OCI-M1 (cell line): ENCODE measurements at regions not wholly inside any gene's neighbourhood (a gene's known extent, or its start where the extent isn't known, plus 50 kb on each side); places are given as distances from the start of the nearest gene placed in this dataset.

ENCODE experiments used
- DNase-seq: peaks from one replicate; lab custom pipeline; 2025; lab: John Stamatoyannopoulos, UW

DNA sequence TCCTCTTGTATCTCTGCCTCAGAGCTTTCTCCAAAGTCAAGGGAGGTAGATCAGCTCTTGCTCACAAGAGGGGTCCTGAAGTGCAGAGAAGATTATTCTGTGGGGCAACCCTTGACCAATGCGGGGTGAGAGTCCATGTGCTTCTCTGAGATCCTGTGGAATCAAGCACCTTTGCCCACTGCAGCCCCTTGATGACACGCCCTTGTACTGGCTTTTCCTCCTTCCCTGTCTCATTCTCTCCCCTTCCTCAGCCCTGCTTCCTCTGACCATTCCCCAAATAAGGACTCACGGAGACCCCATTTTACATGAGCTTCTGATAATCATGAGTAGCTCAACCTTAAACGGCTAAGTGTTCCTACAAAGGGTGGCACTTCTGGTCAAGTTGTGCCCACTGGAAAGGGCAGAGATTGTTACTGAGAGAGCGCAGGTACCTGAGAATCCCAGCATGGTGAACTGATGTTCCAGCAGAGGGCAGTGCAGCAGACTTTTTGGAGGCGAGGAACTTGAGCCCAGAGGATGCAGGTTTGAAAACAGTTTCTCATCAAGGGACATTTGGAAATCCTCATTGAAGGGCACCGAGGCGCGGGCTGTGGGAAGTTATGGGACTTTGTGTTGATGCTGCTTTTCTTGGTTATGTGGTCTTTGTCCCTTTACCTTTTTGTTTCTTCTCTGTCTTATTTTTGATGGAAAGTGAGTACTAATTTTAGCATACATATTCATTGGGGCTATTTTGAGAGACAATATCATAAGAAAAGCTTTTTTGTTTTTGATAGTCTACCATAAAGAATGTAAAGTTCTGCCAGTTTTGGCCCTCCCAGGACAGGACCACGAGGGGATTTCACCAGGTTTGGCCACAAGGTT is 201.3 kb downstream of the RBM46 start:
- DNase-seq: peak; percentile 83

DNA sequence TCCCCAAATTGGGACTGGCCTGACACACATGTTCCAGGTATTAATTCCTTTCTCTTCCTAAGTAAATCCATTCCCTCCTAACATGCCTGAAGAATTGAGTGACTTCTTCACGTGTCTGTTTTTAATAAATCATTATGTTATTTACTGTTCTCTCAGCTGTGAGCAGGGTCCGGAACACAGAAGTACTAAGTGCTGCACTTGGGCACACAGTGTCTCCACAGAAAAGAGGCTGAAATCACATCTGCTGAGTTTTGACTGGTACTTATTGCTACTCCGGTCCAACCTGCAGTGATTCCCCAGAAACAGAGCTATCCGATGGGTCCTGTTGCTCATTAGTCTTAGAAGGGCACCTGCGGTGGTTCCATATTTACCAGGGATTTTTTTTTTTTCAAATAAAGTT is 202.6 kb downstream of the RBM46 start:
- DNase-seq: no peak

DNA sequence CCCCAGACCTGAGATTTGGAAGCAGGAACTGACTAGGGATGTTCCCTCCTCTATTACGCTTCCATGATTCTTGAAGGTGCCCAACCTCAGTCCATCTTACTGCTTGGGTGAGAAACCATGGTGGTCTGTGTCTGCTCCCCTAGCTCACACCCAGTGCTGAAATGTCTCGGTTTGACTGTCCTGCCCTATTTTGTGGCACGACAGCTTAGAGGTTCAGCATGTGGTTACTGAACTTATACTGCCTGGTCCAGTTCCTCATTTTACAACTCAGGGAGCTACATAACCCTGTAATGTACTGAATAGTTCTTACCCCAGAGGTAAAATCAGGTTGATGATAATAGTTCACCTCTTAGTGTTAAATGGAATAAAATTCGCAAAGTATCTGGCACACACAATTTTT is 203.1 kb downstream of the RBM46 start:
- DNase-seq: peak; percentile 59

DNA sequence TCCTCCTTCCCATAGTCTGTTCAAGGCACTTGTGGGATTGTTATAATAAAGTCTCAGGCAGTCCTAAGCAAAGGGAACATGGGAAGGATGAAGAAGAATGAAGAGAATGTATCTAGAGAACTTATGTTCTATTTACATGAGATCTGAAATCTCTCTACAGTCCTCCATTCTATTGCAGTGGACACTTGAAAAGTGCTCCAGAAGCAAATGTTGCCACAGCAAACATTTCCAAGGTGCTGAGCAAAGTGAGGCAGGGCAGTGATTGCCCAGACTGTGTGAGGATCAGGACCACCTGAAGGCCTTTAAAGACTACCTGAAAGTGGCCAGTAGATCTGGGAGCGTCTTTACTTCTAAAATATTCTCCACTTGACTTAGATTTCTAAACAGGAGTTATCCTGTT is 203.5 kb downstream of the RBM46 start:
- no peak for DNase-seq

DNA sequence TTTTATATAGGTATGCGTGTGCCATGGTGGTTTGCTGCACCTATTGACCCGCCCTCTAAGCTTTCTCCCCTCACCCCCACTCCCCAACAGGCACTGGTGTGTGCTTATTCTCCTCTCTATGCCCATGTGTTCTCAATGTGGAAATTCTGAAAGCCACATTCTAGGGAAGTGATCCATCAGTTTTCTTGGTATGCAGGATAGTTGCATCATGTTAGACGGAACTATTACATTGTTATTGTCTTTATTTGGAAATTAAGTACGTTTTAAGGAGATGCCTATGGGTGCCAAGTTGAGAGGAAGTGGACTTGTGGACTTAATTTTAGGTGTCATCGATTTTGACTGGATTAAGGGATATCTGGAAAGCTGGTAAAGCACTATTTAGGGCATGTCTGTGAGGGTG is 204.6 kb downstream of the RBM46 start:
- no peak for DNase-seq

DNA sequence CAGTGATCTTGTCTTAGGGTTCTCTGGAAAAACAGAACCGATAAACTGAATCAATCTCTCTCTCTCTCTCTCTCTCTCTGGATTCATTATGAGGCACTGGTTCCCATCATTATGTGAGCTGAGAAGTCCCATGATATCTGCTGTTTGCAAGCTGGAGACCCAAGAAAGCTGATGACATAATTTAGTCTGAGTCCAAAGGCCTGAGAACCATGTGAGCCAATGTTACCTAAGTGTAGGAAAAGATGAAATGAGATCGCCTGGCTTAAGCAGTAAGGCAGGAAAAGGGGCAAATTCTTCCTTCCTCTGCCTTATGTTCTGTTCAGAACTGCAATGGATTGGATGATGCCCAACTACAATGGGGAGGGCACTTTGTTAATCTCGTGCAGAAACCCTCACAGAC is 207.4 kb downstream of the RBM46 start:
- DNase-seq: no peak

DNA sequence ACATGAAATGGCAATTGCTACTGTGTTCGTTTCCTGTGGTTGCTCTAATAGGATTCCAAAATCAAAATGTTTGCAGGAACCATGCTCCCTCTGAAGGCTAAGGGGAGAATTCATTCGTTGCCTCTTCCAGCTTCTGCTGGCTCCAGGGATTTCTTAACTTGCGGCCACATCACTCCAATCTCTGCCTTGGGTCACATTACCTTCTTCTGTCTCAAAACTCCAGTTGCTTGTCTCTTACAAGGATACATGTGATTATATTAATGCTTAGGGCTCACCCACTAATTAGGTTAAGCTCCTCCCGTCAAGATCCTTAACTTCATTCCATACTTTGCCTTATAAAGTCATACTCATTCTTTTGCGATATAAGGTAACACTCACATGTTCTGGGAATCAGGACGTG is 208.4 kb downstream of the RBM46 start:
- DNase-seq: no peak

DNA sequence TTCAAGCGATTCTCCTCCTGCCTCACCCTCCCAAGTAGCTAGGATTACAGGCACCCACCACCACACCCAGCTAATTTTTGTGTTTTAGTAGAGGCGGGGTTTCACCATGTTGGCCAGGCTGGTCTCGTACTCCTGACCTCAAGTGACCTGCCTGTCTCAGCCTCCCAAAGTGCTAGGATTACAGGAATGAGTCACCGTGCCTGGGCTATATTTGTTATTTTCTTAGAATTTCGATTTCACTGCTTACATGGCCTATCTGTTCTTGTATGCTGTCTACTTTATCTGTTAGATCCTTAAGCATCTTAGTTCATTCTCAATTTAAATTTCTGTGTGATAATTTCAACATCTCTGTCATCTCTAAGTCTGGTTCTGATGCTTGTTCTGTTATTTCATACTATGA is 210.6 kb upstream of the NPY2R start:
- peak; percentile 87 for DNase-seq

DNA sequence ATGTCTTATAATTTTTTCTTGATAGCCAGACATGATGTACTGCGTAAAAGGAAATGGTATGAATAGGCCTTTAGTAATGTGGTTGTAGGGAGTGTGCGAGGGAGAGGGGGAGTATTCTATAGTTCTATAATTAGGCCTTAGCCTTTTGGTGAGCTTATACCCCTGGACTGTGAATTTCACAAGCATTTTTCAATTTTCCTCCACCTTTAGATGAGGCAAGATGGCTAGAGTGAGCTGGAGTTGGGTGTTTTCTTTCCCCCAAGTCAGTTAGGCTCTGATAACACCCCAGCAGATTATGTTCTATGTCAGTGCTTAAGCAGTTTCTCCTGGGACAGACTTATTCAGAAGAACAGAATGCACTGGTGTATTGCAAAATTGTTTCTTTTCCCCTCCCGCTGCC is 210.2 kb upstream of the NPY2R start:
- DNase-seq: peak; percentile 87

DNA sequence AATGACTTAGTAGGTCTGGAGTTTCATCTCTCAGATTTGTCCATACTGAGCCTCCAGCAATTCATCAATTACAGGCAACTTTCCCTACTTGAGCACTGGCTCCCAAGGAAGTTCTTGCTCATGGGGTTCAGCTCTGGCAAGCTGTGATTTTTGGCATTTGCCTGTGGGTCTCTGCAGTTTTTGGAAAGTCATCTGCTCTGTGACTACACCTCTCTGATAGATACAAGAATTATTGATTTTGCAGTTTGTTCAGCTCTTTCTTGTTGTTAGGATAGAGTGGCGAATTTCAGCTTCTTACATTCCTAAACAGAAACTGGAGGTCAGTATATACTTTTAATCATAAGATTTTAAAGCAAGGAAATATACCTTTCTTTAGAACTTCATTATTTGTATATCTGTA is 209.7 kb upstream of the NPY2R start:
- no peak for DNase-seq

DNA sequence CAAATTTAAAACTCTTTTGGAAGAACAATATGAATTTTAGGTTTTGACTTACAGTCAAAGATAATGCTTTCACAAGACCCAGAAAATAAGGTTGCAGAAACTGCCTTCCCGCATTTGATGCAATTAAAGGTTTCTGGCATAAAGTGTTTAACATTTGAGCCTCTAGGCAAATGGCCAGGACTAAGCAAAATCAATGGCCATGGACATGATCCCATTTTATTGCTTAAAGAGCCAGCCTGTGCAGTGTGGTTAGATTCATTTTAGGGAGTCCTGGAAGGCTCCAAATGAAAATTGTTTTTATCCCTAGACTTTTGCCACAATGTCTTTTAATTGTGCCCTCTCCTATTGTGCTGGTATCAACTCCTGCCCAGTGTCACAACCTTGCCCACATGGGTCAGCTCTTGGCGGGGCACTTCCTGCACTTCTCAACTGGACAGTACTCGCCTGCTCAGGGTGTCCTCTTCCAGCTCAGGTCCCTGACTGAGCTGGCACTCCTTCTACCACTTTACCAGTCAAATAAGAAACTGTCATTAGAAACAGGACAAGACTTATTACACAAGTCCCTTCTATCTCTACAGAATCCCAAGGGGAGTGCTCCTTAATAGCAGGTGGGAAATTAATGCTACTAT is 208.4 kb upstream of the NPY2R start:
- no peak for DNase-seq

DNA sequence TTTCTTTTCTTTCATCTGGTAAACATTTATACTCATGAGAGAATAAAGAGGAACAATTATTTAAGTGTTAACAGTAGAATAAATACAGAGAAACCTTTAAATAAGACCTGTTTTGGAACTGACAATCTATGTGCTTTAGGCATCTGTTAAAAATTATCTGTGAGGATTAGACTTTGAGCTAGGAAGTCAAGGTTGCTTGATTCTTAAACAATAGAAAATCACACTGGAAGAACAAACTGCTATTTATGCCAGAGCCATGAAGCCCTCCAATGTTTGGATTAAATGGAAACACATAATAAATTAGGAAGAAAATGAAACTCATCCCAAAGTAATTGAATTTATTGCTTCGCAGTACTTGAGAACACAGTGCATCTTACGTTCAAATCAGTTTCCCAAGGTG is 207.2 kb upstream of the NPY2R start:
- no peak for DNase-seq

DNA sequence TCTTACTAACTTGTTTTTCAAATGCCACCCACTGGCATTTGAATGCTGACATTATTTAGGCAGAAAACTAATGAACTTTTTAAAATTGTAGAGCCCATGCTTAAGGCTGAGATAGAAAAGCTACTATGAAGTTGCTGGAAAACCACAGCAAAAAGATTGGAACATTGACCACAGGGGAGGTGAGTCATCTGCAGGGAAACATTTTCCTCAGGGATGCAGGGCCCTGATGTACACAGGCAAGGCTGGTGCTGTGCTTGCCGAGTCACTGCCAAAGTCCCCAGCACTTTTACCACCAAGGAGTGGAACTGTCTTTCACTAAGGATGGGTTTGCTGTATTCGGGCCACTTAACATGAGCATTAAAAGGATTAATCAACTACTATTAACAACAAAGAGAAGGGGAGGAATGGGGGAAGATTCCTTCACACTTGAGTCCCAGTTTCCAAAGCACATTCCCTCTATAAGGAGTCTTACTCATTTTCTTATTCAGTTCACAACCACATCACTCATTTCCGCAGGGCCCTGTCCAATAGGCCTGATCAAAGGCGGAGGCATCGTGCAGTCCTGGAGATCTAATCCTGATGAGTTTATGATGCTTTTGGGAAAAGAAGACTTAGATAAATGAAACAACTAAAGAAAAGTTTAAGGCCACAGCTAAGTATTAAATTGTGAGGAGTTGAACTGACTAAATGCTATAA is 202.9 kb upstream of the NPY2R start:
- DNase-seq: peak; percentile 13

DNA sequence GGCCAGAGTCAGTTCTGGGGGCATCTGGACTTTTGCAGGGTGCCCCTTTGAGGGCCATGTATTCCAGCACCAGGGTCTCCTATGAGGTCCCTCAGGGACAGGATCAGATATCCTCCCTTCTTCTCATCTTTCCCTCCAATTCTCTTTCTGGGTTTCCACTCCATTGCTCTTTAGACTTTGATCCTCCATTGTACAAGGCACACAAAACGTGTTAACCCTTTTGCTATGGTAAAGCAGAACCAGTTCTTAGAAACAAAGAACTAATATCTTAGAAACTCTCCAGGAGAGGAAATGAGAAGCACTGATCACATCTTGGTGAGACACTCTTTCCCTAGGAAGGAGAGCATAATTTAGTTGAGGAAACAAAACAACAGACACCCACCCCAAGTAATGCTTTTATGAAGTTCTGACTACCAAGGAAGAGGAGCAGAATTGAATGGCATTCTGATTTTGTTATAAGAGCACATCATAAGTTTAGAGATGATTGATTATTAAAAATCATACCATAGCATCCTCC is 200.7 kb upstream of the NPY2R start:
- peak; percentile 82 for DNase-seq

DNA sequence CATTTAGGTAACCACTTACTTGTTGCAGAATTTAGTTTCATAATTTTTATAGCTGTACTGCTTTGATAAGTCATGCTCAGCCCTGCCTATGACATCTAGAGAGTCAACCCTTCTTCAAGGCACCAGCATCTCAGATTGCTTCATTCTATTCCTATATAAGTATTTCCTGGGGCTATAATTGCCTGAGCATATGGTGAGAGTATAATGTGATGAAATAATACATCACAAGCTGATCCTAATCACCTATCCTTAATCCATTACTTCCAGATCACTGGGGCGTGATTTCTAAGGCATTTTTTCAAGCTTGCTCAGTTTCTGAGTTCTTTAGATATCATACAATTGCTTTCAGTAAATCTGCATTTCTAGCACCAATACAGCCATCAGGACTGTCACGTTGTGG is 200.0 kb upstream of the NPY2R start:
- DNase-seq: peak; percentile 33

DNA sequence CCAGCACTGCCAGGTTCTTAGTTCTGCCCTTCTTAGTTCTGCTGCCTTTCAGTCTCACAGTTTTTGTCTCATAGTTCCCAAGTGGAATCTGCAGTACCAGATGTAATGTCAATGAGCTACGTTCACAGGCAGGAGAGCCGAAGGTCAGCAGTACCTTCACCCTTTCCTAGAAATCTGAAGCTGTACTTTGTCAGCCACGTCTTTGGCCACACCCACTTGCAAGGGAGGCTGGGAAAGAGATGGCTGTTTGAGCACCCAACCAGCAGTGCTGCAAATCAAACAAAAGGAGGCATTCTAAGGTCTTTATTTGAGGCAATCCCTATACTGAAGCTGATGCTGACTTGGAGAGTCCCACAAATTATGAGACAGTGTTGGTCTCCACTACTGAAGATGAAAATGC is 199.1 kb upstream of the NPY2R start:
- no peak for DNase-seq

DNA sequence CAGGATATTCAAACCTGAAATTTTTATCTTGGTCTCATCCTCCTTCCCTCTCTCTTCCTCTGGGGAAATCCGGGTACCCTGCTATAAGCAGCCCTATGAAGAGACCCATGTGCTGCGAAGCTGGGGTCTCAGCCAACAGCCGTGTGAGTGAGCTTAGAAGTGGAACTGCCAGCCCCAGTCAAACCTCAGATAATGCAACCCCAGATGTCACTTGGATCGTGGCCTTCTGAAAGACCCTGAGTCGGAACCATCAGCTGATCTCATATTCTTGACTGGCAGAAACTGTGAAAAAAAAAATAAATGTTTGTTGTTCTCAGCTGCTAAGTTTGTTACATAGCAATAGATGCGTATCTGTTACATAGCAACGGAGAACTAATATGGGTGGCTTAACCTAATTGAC is 198.1 kb upstream of the NPY2R start:
- DNase-seq: no peak

DNA sequence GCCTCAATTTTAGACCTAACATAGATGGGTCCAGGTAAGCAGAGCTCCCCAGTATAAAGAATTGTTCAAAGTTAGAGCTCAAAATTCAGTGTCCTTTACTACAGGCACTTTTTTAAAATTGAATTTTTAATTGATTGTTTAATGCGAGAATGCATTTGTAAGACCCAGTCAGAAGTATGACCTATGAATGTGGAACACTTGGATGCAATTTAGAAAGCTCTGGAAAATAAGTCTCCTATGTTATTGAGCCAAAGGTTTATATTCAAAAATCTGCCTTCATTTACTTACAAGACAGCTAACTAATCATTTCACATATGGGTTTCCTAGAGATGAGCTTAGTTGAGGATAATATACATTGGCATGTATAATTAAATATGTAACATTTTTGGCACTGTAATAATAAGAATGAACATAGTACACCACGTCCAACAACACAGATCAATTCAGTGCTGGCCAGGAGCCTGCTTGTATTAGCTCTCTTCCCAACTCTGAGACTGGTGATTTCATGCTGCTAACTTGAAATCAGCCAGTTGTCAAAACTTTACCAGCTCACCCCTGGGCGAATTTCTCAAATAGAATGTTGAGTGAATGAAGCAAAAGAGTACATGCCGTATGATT is 197.2 kb upstream of the NPY2R start:
- DNase-seq: no peak

DNA sequence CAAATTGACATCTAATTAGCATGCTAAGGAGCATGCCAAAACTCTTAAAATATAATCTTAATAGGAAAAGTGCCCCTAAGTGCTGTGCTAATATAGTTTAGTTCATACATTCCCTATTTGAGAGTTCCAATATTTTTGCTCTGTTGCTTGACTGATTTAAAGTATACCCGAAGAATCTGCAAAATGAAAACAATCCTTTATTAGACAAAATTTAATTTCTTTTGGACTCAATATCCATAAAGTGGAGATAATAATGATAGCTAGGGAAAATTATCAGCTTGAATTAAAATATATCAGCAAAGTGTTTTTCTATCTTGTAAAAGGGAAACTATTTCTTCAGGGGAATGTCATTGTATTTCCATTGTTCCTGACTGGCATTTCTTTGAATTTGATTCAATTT is 196.0 kb upstream of the NPY2R start:
- DNase-seq: no peak

DNA sequence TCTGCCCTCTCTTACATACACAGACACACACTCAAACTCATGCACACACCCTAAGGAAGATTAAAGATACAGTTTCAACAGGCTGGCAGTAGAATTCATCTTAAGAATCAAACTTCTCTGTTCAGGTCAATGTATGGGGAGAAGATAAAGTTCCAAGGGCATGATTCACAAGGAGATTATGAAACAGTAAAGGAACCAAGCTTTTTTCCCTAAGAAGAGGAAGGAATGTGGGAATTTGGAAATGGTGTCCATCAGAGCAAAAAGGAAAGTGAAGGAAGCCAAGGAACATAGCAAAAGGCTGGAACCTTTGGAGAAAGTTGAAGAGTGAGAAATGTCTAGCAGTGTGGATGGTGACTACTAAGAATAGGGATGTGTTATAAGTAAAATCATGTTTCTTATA is 191.0 kb upstream of the NPY2R start:
- DNase-seq: no peak

DNA sequence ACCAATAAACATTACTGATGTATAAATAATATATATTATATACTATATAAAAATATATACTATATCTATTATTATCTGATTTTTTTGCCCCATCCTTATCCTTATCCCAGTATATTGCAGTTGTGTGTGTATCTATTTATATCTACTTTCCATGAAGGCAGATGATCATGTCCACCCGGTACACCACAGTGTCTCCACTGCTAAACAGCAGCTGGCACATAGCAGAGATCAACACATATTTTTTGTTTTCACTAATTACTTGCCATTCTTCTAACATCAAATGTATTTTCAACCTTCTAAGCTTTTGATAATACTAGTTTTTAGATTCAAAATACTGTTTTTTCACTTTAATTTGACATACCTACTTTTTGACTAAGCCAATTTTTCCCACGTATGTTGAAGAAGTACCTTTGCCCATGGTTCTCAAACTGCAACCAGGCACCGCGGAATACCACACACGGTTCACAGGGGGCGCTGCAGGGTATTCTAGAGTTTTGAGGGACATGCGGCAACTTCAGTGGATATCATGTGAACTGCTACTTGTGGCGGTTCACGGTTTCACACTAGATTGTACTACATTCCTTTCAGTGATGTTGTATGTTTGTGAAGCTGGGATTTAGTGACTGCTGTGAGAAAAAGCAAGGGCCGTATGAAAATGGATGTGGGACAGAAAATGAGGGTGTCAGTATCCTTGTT is 182.5 kb upstream of the NPY2R start:
- peak; percentile 89 for DNase-seq

DNA sequence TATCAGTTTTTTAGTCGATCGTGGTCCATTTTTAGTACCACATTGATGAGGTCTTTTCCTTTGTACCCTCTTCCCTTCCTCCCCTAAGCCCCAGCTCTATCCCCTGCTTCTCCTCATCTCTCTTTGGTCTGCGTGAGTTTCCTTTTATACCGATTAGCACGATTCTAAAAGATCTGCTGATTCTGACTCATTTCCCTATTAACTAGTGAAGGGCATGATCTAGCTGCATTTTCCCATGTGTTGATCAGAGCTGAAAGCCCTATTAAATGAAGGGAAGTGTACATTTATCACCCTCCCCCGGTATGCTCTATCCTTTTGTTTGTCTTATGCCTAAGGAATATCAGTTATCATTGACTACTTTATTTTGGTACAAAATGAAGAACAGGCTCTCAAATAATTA is 181.7 kb upstream of the NPY2R start:
- no peak for DNase-seq
